ENCODE measurements at regions not wholly inside any gene's neighbourhood (a gene's known extent, or its start where the extent isn't known, plus 50 kb on each side); places are given as distances from the start of the nearest gene placed in this dataset.
"Not testable (repeated sequence)": the region's sequence is repeated elsewhere in the genome, so short reads cannot be mapped to it uniquely, and the experiment has no call there.

DNA sequence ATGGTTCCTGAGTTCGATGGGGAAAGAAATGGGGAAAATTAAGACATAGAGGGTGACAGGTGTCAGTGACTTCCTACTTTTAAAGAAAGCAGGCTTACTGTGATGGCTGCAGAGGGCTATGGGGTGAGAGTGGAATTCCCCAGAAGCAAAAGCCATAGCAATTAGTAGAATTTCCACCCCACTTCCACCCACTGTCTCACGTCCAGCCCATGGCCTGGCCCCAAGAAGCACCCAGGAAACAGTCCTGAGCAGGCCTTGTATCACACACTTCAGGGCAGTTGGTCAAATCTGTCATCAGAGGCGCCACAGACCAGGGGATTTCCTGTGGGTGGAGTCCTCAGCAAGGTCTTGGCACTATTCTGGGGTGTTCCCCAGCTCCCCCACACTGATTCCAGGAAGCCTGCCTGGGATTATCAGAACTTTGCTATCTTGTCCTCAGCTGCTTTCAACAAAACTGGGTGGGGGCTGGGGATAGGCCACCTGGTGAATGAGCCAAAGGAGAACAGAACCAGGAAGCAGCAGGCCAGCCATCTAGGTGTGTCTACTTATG is 120.1 kb upstream of the CCND2 start:
- H3K4me3 ChIP-seq (ENCODE audit: control insufficient read depth, low read depth, low read length) = no peak overlapping the region
- TF ChIP-seq, protein P1, sequence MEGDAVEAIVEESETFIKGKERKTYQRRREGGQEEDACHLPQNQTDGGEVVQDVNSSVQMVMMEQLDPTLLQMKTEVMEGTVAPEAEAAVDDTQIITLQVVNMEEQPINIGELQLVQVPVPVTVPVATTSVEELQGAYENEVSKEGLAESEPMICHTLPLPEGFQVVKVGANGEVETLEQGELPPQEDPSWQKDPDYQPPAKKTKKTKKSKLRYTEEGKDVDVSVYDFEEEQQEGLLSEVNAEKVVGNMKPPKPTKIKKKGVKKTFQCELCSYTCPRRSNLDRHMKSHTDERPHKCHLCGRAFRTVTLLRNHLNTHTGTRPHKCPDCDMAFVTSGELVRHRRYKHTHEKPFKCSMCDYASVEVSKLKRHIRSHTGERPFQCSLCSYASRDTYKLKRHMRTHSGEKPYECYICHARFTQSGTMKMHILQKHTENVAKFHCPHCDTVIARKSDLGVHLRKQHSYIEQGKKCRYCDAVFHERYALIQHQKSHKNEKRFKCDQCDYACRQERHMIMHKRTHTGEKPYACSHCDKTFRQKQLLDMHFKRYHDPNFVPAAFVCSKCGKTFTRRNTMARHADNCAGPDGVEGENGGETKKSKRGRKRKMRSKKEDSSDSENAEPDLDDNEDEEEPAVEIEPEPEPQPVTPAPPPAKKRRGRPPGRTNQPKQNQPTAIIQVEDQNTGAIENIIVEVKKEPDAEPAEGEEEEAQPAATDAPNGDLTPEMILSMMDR (IDR thresholded peaks at IDR 0.05; ENCODE audit: control insufficient read depth, insufficient read depth, low read depth, low read length, missing control alignments) = no peak
- no peak for DNase-seq (ENCODE audit: low read depth)

DNA sequence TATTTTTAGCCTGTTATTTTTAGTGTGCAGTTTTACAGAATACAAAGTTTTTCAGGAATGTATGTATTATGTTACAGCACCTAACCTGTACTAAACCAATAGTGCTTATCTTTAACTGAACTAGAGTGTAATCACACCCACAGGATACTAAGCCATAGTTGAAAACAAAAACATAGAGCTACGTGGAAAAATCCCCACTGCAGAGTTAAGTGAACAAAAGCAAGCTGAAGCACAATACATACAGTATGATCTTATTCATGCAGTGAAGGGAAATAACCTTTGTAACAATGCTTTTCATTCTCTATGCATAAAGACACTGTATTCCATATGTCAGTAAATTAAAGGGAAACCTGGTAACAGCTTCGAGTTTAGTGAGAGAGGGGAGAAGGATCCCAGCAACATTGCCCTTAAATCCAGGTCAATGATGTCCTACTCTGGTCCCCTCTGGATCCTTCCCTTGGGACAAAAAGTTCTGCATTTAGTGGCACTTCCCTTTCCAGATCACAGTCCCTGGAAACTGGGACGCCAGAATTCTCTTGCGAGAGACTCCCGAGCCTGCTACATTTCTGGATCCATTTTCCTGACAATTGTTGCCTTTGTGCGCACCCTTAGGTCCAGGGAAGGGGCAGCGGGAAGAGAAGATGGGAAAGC is 121.3 kb upstream of the CCND2 start:
- H3K4me3 ChIP-seq (ENCODE audit: control insufficient read depth, low read depth, low read length) = no peak overlapping the region
- TF ChIP-seq, protein P1 (IDR thresholded peaks at IDR 0.05; ENCODE audit: control insufficient read depth, insufficient read depth, low read depth, low read length, missing control alignments) = no peak
- DNase-seq (ENCODE audit: low read depth) = no peak

DNA sequence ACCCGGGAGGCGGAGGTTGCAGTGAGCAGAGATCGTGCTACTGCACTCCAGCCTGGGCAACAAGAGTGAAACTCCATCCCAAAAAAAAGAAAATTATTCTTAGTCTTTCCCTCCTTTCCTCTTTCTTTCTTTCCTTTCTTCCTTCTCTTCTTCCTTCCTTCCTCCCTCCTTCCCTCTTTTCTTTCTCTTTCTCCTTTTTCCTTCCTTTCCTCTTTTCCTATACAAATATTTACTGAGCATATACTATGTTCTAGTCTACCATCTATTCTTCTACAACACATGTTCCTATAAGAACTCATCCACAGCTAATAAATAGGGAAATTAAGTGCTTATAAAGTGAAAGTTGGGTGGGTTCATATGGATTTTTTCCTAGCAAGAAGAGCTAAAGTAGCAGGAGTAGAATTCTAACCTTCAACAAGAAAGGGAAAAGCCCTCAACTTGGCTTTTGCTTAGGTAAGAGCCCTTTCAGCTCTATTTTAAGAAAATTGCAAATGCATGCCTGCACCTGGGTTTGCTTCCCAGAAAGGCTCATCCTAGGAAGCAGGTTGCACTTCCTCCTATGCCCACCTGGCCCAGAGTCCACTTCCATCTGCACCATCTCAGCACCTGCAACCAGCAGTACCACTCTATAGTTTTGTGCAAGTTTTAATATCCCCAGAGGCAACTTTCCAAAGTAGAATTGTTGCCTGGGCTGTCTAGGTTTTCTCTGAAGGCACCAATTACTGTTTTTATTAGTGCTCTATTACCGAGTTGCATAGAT is 122.0 kb upstream of the CCND2 start:
- TF ChIP-seq, protein P1 (IDR thresholded peaks at IDR 0.05; ENCODE audit: control insufficient read depth, insufficient read depth, low read depth, low read length, missing control alignments) = no peak
- DNase-seq (ENCODE audit: low read depth) = no peak
- no peak overlapping the region for H3K4me3 ChIP-seq (ENCODE audit: control insufficient read depth, low read depth, low read length)

DNA sequence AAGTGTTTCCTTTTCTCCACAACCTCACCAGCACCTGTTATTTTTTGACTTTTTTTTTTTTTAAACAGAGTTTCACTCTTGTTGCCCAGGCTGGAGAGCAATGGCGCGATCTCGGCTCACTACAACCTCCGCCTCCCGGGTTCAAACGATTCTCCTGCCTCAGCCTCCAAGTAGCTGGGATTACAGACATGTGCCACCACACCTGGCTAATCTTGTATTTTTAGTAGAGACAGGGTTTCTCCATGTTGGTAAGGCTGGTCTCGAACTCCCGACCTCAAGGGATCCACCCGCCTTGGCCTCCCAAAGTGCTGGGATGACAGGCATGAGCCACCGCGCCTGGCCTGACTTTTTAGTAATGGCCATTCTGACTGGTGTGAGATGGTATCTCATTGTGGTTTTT is 123.2 kb upstream of the CCND2 start:
- not testable (repeated sequence) for H3K4me3 ChIP-seq (ENCODE audit: control insufficient read depth, low read depth, low read length); DNase-seq (ENCODE audit: low read depth)

DNA sequence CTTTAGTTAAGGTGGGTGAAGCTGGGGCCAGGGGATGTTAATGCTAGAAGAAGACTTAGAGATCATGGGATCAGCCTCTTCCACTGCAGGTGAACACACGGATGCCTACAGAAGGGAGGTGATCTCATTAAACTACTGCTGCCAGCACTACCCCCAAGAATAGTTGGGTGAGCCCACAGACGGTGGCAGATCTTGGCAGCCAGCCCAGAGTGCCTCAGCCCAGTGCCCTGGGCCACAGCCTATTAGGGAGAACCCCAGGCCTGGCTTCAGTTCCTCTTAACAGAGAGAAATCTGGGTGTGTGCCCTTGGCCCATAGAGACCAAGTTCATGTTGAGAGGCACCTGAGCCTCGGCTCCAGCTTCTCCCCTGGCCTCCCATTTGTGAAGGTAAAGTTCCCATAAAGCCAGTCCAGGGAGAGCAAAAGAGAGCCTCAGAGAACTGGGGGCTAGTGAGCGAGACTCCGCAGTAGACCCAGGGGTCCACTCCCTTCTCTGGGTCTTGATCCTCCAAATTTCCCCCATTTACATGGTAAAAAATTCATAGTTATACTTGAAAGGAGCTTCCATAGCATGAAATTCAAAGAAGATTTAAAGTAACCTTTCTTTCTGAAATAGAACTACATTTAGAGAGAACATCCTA is 125.0 kb upstream of the CCND2 start:
- no peak for DNase-seq (ENCODE audit: low read depth)
- TF ChIP-seq, protein P1 (IDR thresholded peaks at IDR 0.05; ENCODE audit: control insufficient read depth, insufficient read depth, low read depth, low read length, missing control alignments) = no peak
- H3K4me3 ChIP-seq (ENCODE audit: control insufficient read depth, low read depth, low read length) = no peak overlapping the region

DNA sequence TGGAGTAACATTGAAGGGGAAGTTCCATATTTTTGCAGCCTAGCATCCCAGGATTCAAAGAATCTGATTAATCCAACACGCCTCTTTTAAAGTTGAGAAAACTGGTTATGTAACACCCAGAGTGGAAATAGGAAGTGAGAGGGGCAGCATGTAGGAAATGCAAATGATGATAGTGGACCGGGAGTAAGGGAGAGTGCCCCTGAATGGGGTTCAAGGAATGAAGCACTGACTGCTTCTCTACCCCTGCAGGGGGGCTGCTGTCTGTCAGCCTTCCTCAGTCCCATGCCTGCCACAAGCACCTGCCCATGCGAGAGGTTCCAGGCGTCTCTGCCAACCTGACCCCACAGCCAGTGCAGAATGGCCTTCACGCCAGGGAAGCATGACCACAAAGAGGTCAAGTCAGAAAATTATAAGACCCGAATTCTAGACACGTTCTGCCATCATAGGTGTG is 126.5 kb upstream of the CCND2 start:
- no peak for DNase-seq (ENCODE audit: low read depth)
- H3K4me3 ChIP-seq (ENCODE audit: control insufficient read depth, low read depth, low read length) = no peak overlapping the region
- TF ChIP-seq, protein P1 (IDR thresholded peaks at IDR 0.05; ENCODE audit: control insufficient read depth, insufficient read depth, low read depth, low read length, missing control alignments) = no peak
